HCT116 (cell line): ENCODE measurements at regions not wholly inside any gene's neighbourhood (a gene's known extent, or its start where the extent isn't known, plus 50 kb on each side); places are given as distances from the start of the nearest gene placed in this dataset.

Experiments used
- ATAC-seq: fragments of 200-7000 bp; cut with Tn5 transposase; 2 replicates; pipeline ENCODE4 v1.9.1; 2020; ENCODE audit warnings: mild to moderate bottlenecking, moderate library complexity
- BruUV-seq: library from RNA; stranded (reverse); fragments of 400-500 nt; replicated peaks from 2 replicates; lab custom pipeline; 2021; lab: Mats Ljungman, UMichigan
- CTCF ChIA-PET: fragments of 300-600 bp; sonication (Branson Sonifier 250); formaldehyde crosslinking; loops from one replicate; lab custom pipeline; 2021; ENCODE audit warnings: antibody characterized with exemption; lab: Charles Lee
- POLR2A ChIA-PET: fragments of 300-600, 350-600 bp; sonication (Branson Sonifier 250); formaldehyde crosslinking; loops from one replicate; lab custom pipeline; 2021; ENCODE audit warnings: antibody characterized with exemption; lab: Charles Lee
- RAD21 ChIA-PET, 2 experiments: fragments of 300-600 bp; sonication (Branson Sonifier 250); formaldehyde crosslinking; loops; one replicate each; lab custom pipeline; 2023; ENCODE audit warnings: low total read pairs in 2 of 2; ENCODE audit not compliant: uncharacterized antibody in 2 of 2, unreplicated experiment in 2 of 2, low non-redundant PET in 1 of 2; lab: Charles Lee
- DNase-seq: peaks from one replicate; pipeline ENCODE4 v3.0.0-alpha.2; 2010; ENCODE audit warnings: low read depth, low spot score
- H2AFZ ChIP-seq: fragments of 200-600 bp; shearing (Covaris generic), sonication (generic); 2 replicates; pipeline ENCODE4 v1.6.1; 2017; ENCODE audit warnings: low read depth, mixed run types, mixed read lengths, antibody characterized with exemption, low read length; ENCODE audit not compliant: poor library complexity, severe bottlenecking
- H3K27ac ChIP-seq: 2 replicates; pipeline ENCODE4 v1.5.1; 2012; ENCODE audit warnings: low read depth, low read length
- H3K27me3 ChIP-seq: fragments of 200-600 bp; sonication (generic); 2 replicates; pipeline ENCODE4 v1.6.1; 2016; ENCODE audit warnings: mixed run types, low read length, mixed read lengths; ENCODE audit not compliant: insufficient read depth
- H3K36me3 ChIP-seq, 2 experiments: fragments of 200-500 bp in 1 of 2; fragments of 200-600 bp in 1 of 2; sonication (Bioruptor generic) in 1 of 2; sonication (generic) in 1 of 2; 2 replicates each; pipeline versions ENCODE4 v1.5.1 to v1.6.1; 2014 to 2016; ENCODE audit warnings: low read length in 2 of 2, inconsistent platforms in 1 of 2, mixed read lengths in 1 of 2, mixed run types in 1 of 2; ENCODE audit not compliant: insufficient read depth in 2 of 2, control insufficient read depth in 1 of 2
- H3K4me1 ChIP-seq, 2 experiments: fragments of 200-600 bp in 1 of 2; sonication (generic) in 1 of 2; 2 replicates each; pipeline versions ENCODE4 v1.5.1 to v1.6.1; 2012 to 2017; ENCODE audit warnings: low read length in 2 of 2, inconsistent platforms in 1 of 2, mild to moderate bottlenecking in 1 of 2, mixed read lengths in 1 of 2, mixed run types in 1 of 2, moderate library complexity in 1 of 2; ENCODE audit not compliant: insufficient read depth in 2 of 2, control insufficient read depth in 1 of 2
- H3K4me2 ChIP-seq: fragments of 200-600 bp; sonication (generic); 2 replicates; pipeline ENCODE4 v1.6.1; 2017; ENCODE audit warnings: mixed run types, low read length, mixed read lengths
- H3K4me3 ChIP-seq, 2 experiments: fragments of 200-600 bp in 1 of 2; sonication (generic) in 1 of 2; replicated peaks in 1 of 2; 2 replicates each; pipeline ENCODE4 v1.5.1; 2011 to 2016; ENCODE audit warnings: low read length in 2 of 2, control low read depth in 1 of 2, low read depth in 1 of 2, mild to moderate bottlenecking in 1 of 2, mixed read lengths in 1 of 2, mixed run types in 1 of 2
- H3K79me2 ChIP-seq: fragments of 200-600 bp; sonication (generic); 2 replicates; pipeline ENCODE4 v1.6.1; 2017; ENCODE audit warnings: mild to moderate bottlenecking, mixed run types, low read length, moderate library complexity, mixed read lengths; ENCODE audit not compliant: insufficient read depth
- H3K9ac ChIP-seq: fragments of 200-600 bp; sonication (generic); 2 replicates; pipeline ENCODE4 v1.6.1; 2016; ENCODE audit warnings: low read length, mixed read lengths
- H3K9me2 ChIP-seq: fragments of 200-600 bp; sonication (generic), shearing (Covaris generic); 2 replicates; pipeline ENCODE4 v1.6.1; 2017; ENCODE audit warnings: mixed run types, mild to moderate bottlenecking, moderate library complexity; ENCODE audit not compliant: insufficient read depth
- H3K9me3 ChIP-seq, 2 experiments: fragments of 200-500 bp in 1 of 2; fragments of 200-600 bp in 1 of 2; sonication (Bioruptor generic) in 1 of 2; sonication (generic) in 1 of 2; 2 replicates each; pipeline ENCODE4 v1.6.1; 2014 to 2017; ENCODE audit warnings: low read length in 2 of 2, mixed read lengths in 2 of 2, inconsistent platforms in 1 of 2, low read depth in 1 of 2, mild to moderate bottlenecking in 1 of 2, mixed run types in 1 of 2, moderate library complexity in 1 of 2; ENCODE audit not compliant: control insufficient read depth in 1 of 2, insufficient read depth in 1 of 2
- H4K20me1 ChIP-seq: fragments of 200-600 bp; sonication (generic), shearing (Covaris generic); 2 replicates; pipeline ENCODE4 v1.6.1; 2017; ENCODE audit warnings: mixed run types, mild to moderate bottlenecking, moderate library complexity; ENCODE audit not compliant: insufficient read depth
- CBX3 ChIP-seq: IDR thresholded peaks from 2 replicates; pipeline ENCODE4 v1.6.1; 2012; ENCODE audit warnings: low read depth
- EZH2 ChIP-seq: fragments of 200-600 bp; sonication (generic); IDR thresholded peaks from 2 replicates; pipeline ENCODE4 v1.6.1; 2017; ENCODE audit warnings: antibody characterized with exemption, mixed run types
- EZH2phosphoT487 ChIP-seq: fragments of 200-600 bp; IDR thresholded peaks from 2 replicates; pipeline ENCODE4 v1.6.1; 2018; ENCODE audit warnings: antibody characterized with exemption, borderline replicate concordance
- POLR2A ChIP-seq: IDR thresholded peaks from 2 replicates; pipeline ENCODE4 v1.7.0; 2011; ENCODE audit warnings: borderline replicate concordance; ENCODE audit not compliant: insufficient read depth, insufficient read length; ENCODE audit errors: extremely low read depth
- POLR2AphosphoS5 ChIP-seq: IDR thresholded peaks from 2 replicates; pipeline ENCODE4 v1.6.1; 2011; ENCODE audit warnings: mild to moderate bottlenecking, low read depth, low read length, moderate library complexity
- SIN3A ChIP-seq: IDR thresholded peaks from 2 replicates; pipeline ENCODE4 v1.6.1; 2012; ENCODE audit warnings: low read depth
- SRF ChIP-seq: IDR thresholded peaks from 2 replicates; pipeline ENCODE4 v1.6.1; 2012; ENCODE audit warnings: low read depth
- ZBTB33 ChIP-seq: IDR thresholded peaks from 2 replicates; pipeline ENCODE4 v1.6.1; 2011; ENCODE audit warnings: mild to moderate bottlenecking, low read length, moderate library complexity; ENCODE audit not compliant: insufficient replicate concordance; ENCODE audit errors: extremely low read depth
- ZNF274 ChIP-seq: fragments of 200-500 bp; sonication (Bioruptor generic); IDR thresholded peaks from 2 replicates; pipeline ENCODE4 v1.6.1; 2014; ENCODE audit warnings: mild to moderate bottlenecking, low read depth, low read length, inconsistent platforms
- intact Hi-C: fragments of 100-400 bp; cut with micrococcal nuclease; formaldehyde crosslinking; loops from 2 replicates; pipeline ENCODE4 v1.10.0; 2022

GRCh38 chr18:69230204-69230603 is 170.5 kb upstream of the DOK6 start:
- ATAC-seq: no peak
- ChIA-PET RAD21 (no interaction called here), POLR2A (no interaction called here), CTCF (no interaction called here)
- Histone ChIP-seq H3K4me1 (no peaks in the 10 kb centered on the region), H2AFZ (no peak overlapping the region), H3K4me3 (no peak overlapping the region), H3K36me3 (no peaks in the 10 kb centered on the region), H3K9ac (no peak overlapping the region), H3K9me3 (no peaks in the 10 kb centered on the region), H3K27me3 (no peaks in the 10 kb centered on the region), H3K9me2 (no peaks in the 10 kb centered on the region), H4K20me1 (no peaks in the 10 kb centered on the region), H3K4me2 (no peak overlapping the region), H3K79me2 (no peaks in the 10 kb centered on the region), H3K27ac (no peak overlapping the region)
- no TSS peak for BruUV-seq
- TF ChIP-seq SRF: no peak
- no peak for TF ChIP-seq CBX3
- TF ChIP-seq ZBTB33: no peak
- no peak for TF ChIP-seq EZH2
- no peak for TF ChIP-seq ZNF274
- TF ChIP-seq POLR2A: no peak
- TF ChIP-seq POLR2AphosphoS5: no peak
- no peak for TF ChIP-seq EZH2phosphoT487
- no peak for TF ChIP-seq SIN3A
- intact Hi-C loops: no loop called here
- DNase-seq: no peak
